Neuronal stem cell (in vitro differentiated cells): ENCODE measurements at regions not wholly inside any gene's neighbourhood (a gene's known extent, or its start where the extent isn't known, plus 50 kb on each side); places are given as distances from the start of the nearest gene placed in this dataset.

Experiments
- DNase-seq: peaks from one replicate; pipeline ENCODE4 v3.0.0-alpha.2; 2013; ENCODE audit warnings: low spot score
- H2AFZ ChIP-seq: one replicate; pipeline ENCODE4 v1.6.1; 2013; ENCODE audit warnings: mild to moderate bottlenecking, low read length, inconsistent platforms
- H2AK5ac ChIP-seq: 2 replicates; pipeline ENCODE4 v1.6.1; 2013; ENCODE audit warnings: low read depth, mild to moderate bottlenecking, inconsistent platforms, low read length, moderate library complexity, mixed read lengths
- H2BK120ac ChIP-seq: 2 replicates; pipeline ENCODE4 v1.6.1; 2013; ENCODE audit warnings: low read depth, mild to moderate bottlenecking, inconsistent platforms, low read length, moderate library complexity, mixed read lengths
- H2BK12ac ChIP-seq: one replicate; pipeline ENCODE4 v1.6.1; 2013; ENCODE audit warnings: low read length, inconsistent platforms
- H2BK15ac ChIP-seq: 2 replicates; pipeline ENCODE4 v1.6.1; 2013; ENCODE audit warnings: mild to moderate bottlenecking, low read length, inconsistent platforms, mixed read lengths
- H2BK5ac ChIP-seq: one replicate; pipeline ENCODE4 v1.6.1; 2013; ENCODE audit warnings: inconsistent platforms, mild to moderate bottlenecking, low read length, moderate library complexity
- H3K14ac ChIP-seq: one replicate; pipeline ENCODE4 v1.6.1; 2013; ENCODE audit warnings: low read length, inconsistent platforms
- H3K18ac ChIP-seq: 2 replicates; pipeline ENCODE4 v1.6.1; 2013; ENCODE audit warnings: low read length, inconsistent platforms
- H3K23ac ChIP-seq: 2 replicates; pipeline ENCODE4 v1.6.1; 2013; ENCODE audit warnings: low read depth, mild to moderate bottlenecking, mixed read lengths, low read length, inconsistent platforms; ENCODE audit not compliant: poor library complexity
- H3K27ac ChIP-seq: replicated peaks from 3 replicates; pipeline ENCODE4 v1.5.1; 2013; ENCODE audit warnings: low read length, inconsistent platforms
- H3K27me3 ChIP-seq, 3 experiments: 2 replicates each; pipeline ENCODE4 v1.6.1; 2013; ENCODE audit warnings: low read length in 3 of 3, mild to moderate bottlenecking in 2 of 3, inconsistent platforms in 1 of 3, low read depth in 1 of 3, mixed read lengths in 1 of 3, moderate library complexity in 1 of 3; ENCODE audit not compliant: control insufficient read depth in 3 of 3, insufficient read depth in 3 of 3
- H3K36me3 ChIP-seq, 2 donors: replicated peaks in 1 of 2; 2 replicates each; pipeline ENCODE4 v1.6.1; 2013; ENCODE audit warnings: low read length in 2 of 2; ENCODE audit not compliant: control insufficient read depth in 2 of 2, insufficient read depth in 2 of 2
- H3K4ac ChIP-seq: 2 replicates; pipeline ENCODE4 v1.6.1; 2013; ENCODE audit warnings: inconsistent platforms, mild to moderate bottlenecking, low read length, moderate library complexity
- H3K4me1 ChIP-seq, 2 donors: 1 replicate in 1 of 2; 2 replicates in 1 of 2; pipeline ENCODE4 v1.6.1; 2013; ENCODE audit warnings: low read length in 2 of 2, low read depth in 1 of 2; ENCODE audit not compliant: control insufficient read depth in 2 of 2, insufficient read depth in 1 of 2
- H3K4me2 ChIP-seq: one replicate; pipeline ENCODE4 v1.6.1; 2013; ENCODE audit warnings: mild to moderate bottlenecking, low read length, inconsistent platforms; ENCODE audit not compliant: insufficient read depth, poor library complexity, severe bottlenecking
- H3K4me3 ChIP-seq, 2 donors: 2 replicates each; pipeline ENCODE4 v1.5.1; 2013; ENCODE audit warnings: low read length in 2 of 2, mild to moderate bottlenecking in 2 of 2, inconsistent platforms in 1 of 2, moderate library complexity in 1 of 2
- H3K79me1 ChIP-seq: one replicate; pipeline ENCODE4 v1.6.1; 2013; ENCODE audit warnings: low read depth, mild to moderate bottlenecking, inconsistent platforms, low read length, moderate library complexity
- H3K9ac ChIP-seq: one replicate; pipeline ENCODE4 v1.6.1; 2013; ENCODE audit warnings: mild to moderate bottlenecking, low read depth, low read length, inconsistent platforms; ENCODE audit not compliant: poor library complexity
- H3K9me3 ChIP-seq, 2 donors: replicated peaks in 1 of 2; 2 replicates each; pipeline versions ENCODE3 to v1.6.1; 2013; ENCODE audit warnings: low read length in 2 of 2, mild to moderate bottlenecking in 2 of 2, inconsistent platforms in 1 of 2, low read depth in 1 of 2, mixed read lengths in 1 of 2, moderate library complexity in 1 of 2; ENCODE audit not compliant: control insufficient read depth in 2 of 2, insufficient read depth in 1 of 2
- H4K8ac ChIP-seq: one replicate; pipeline ENCODE4 v1.6.1; 2013; ENCODE audit warnings: low read depth, mild to moderate bottlenecking, inconsistent platforms, low read length, moderate library complexity
- H4K91ac ChIP-seq: one replicate; pipeline ENCODE4 v1.6.1; 2013; ENCODE audit warnings: low read length, low read depth, mild to moderate bottlenecking, inconsistent platforms; ENCODE audit not compliant: poor library complexity
- WGBS, 2 donors: extraction: QIAGEN DNeasy Blood & Tissue Kit; methylation state at CpG; one replicate each; pipeline ENCODE4 v1.1.7; 2013; ENCODE audit warnings: missing lambda C conversion rate in 2 of 2, mixed read lengths in 1 of 2; ENCODE audit not compliant: insufficient read length in 2 of 2, insufficient replicate concordance in 1 of 2; ENCODE audit errors: extremely low coverage in 2 of 2; 5-methylcytosine and 5-hydroxymethylcytosine counted together

GRCh38 chr13:19067767-19068166 is 113.9 kb downstream of the TUBA3C start:
- no peak overlapping the region for H4K8ac ChIP-seq
- no peak overlapping the region for H2AFZ ChIP-seq
- no peak overlapping the region for H3K18ac ChIP-seq
- no peaks in the 10 kb centered on the region for H3K4me1 ChIP-seq
- H2BK12ac ChIP-seq: no peak overlapping the region
- no peak overlapping the region for H3K9ac ChIP-seq
- H3K27me3 ChIP-seq: no peaks in the 10 kb centered on the region
- peak overlapping the region in 1 of 2 donors; percentile 55 for H3K4me3 ChIP-seq
- H3K9me3 ChIP-seq: peaks cover 0 to 38% of the 10 kb centered on the region in 2 donors
- peaks cover 0 to 2% of the 10 kb centered on the region in 2 donors for H3K36me3 ChIP-seq
- H3K23ac ChIP-seq: no peak overlapping the region
- no peak overlapping the region for H2AK5ac ChIP-seq
- H3K4me2 ChIP-seq: no peak overlapping the region
- no CpG with 5 or more reads among the region's 2 CpGs for WGBS, 2 donors
- no peak overlapping the region for H4K91ac ChIP-seq
- H3K27ac ChIP-seq: no peak overlapping the region
- no peak overlapping the region for H2BK5ac ChIP-seq
- no peak overlapping the region for H3K14ac ChIP-seq
- DNase-seq: no peak
- H2BK120ac ChIP-seq: no peak overlapping the region
- H3K4ac ChIP-seq: no peak overlapping the region
- H2BK15ac ChIP-seq: no peak overlapping the region
- peaks cover 2% of the 10 kb centered on the region for H3K79me1 ChIP-seq

DNA sequence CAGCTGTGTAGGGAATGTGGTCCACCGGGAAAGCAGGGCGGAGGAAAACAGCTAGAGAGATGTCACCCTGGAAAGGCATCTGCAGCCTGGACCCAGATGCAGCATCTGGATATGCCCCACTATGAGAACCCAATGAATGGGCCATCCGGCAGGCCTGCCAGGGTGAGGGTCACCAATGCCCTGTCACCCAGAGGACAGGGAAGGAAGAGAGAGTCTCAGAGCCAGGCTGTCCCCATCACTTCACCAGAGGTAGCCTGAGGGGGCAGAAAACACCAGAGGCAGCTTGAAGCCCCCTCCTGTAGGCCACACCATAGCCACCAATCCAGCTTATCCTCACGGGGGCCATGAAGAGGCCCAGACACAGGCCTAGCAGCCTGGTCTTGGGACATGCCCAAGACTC is 118.8 kb downstream of the TUBA3C start:
- peak overlapping the region in 1 of 2 donors; percentile 16 for H3K4me3 ChIP-seq
- no peak overlapping the region for H2BK5ac ChIP-seq
- H3K36me3 ChIP-seq: no peaks in the 10 kb centered on the region
- no peak overlapping the region for H2BK120ac ChIP-seq
- peaks cover 0 to 55% of the 10 kb centered on the region in 2 donors for H3K9me3 ChIP-seq
- H2BK15ac ChIP-seq: no peak overlapping the region
- H2AK5ac ChIP-seq: no peak overlapping the region
- no peak overlapping the region for H3K14ac ChIP-seq
- H3K4me1 ChIP-seq: no peaks in the 10 kb centered on the region
- H4K91ac ChIP-seq: no peak overlapping the region
- H3K27ac ChIP-seq: no peak overlapping the region
- H3K9ac ChIP-seq: no peak overlapping the region
- H2BK12ac ChIP-seq: no peak overlapping the region
- no peak overlapping the region for H4K8ac ChIP-seq
- H3K4me2 ChIP-seq: no peak overlapping the region
- WGBS, 2 donors: no CpG with 5 or more reads among the region's 4 CpGs
- H2AFZ ChIP-seq: no peak overlapping the region
- no peak overlapping the region for H3K18ac ChIP-seq
- H3K4ac ChIP-seq: no peak overlapping the region
- no peaks in the 10 kb centered on the region for H3K27me3 ChIP-seq
- no peaks in the 10 kb centered on the region for H3K79me1 ChIP-seq
- no peak overlapping the region for H3K23ac ChIP-seq
- no peak for DNase-seq

DNA sequence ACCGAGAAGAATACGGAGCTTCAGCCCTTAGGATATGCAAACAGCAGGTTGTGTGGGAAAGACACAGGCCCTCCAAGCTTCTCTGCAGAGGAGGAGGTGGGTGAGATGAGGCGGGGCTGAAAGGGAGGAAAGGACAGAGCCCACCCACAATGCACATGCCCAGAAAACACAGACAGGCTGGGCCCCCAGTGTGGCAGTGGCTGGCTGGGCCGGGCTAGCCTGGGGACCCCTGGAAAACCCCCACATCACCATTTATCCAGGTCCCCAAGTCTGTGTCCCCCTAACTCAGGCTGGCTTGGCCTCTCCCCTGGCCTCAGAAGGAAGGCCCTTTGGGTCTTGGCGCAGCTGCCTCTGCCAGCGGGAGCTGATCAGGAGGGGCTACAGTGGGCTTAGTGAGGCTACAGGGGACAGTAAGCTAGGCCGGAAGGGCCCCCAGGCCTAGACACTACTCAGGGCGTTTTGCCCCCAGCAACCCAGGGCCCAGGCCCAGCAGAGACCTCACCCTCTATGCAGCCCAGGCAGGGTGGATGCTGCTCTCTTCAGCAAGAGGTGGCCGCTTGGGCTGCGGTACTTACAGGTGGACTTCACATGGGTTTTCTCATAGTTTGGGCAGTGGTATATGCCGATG is 119.5 kb downstream of the TUBA3C start:
- Histone ChIP-seq H2AFZ (no peak overlapping the region), H3K36me3 (no peaks in the 10 kb centered on the region), H3K4me3 (peak overlapping the region in 1 of 2 donors; percentile 30), H3K9me3 (peaks cover 0 to 62% of the 10 kb centered on the region in 2 donors), H4K8ac (no peak overlapping the region), H2BK5ac (no peak overlapping the region), H3K23ac (no peak overlapping the region), H2BK120ac (no peak overlapping the region), H2AK5ac (no peak overlapping the region), H3K9ac (no peak overlapping the region), H4K91ac (no peak overlapping the region), H3K4me1 (no peaks in the 10 kb centered on the region), H3K4ac (no peak overlapping the region), H3K18ac (no peak overlapping the region), H3K27ac (no peak overlapping the region), H2BK15ac (no peak overlapping the region), H3K79me1 (no peaks in the 10 kb centered on the region), H2BK12ac (no peak overlapping the region), H3K14ac (no peak overlapping the region), H3K4me2 (no peak overlapping the region), H3K27me3 (no peaks in the 10 kb centered on the region)
- no CpG with 5 or more reads among the region's 11 CpGs for WGBS, 2 donors
- DNase-seq: no peak

DNA sequence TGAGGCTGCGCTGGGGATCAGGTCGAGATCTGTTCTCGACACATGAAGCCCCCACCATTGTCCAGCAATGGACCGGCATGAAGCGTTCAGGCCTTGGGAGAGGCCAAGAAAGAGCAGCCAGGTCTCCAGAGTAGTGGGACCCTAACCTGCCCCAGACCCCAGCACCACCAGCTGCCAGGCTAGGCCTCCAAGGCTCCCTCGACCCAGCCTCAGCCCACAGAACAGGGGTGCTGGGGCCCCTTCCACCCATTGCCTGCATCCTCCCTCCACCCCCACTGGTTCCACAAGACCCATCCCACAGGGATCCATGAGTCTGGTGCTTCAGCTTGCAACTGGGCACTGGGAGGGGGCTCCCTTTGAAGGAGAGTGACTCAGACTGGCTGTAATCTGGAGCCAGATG is 120.3 kb downstream of the TUBA3C start:
- no CpG with 5 or more reads among the region's 6 CpGs for WGBS, 2 donors
- no peak overlapping the region for H3K18ac ChIP-seq
- no peaks in the 10 kb centered on the region for H3K79me1 ChIP-seq
- H3K14ac ChIP-seq: no peak overlapping the region
- no peaks in the 10 kb centered on the region for H3K27me3 ChIP-seq
- H3K4me3 ChIP-seq: peak overlapping the region in 1 of 2 donors; percentile 30
- H3K23ac ChIP-seq: no peak overlapping the region
- no peak overlapping the region for H2AFZ ChIP-seq
- H2AK5ac ChIP-seq: no peak overlapping the region
- H3K27ac ChIP-seq: no peak overlapping the region
- no peak for DNase-seq
- no peak overlapping the region for H2BK5ac ChIP-seq
- no peak overlapping the region for H4K8ac ChIP-seq
- no peak overlapping the region for H4K91ac ChIP-seq
- H3K4me2 ChIP-seq: no peak overlapping the region
- H3K4ac ChIP-seq: no peak overlapping the region
- peaks cover 0 to 70% of the 10 kb centered on the region in 2 donors for H3K9me3 ChIP-seq
- no peaks in the 10 kb centered on the region for H3K36me3 ChIP-seq
- H2BK120ac ChIP-seq: no peak overlapping the region
- H3K4me1 ChIP-seq: no peaks in the 10 kb centered on the region
- H2BK12ac ChIP-seq: no peak overlapping the region
- no peak overlapping the region for H3K9ac ChIP-seq
- H2BK15ac ChIP-seq: no peak overlapping the region
